Activated CD8-positive, alpha-beta memory T cell treated with anti-CD3 and anti-CD28 coated beads, Interleukin-2, amount 50 U/mL, for 4 hours (primary cell): ENCODE measurements at regions not wholly inside any gene's neighbourhood (a gene's known extent, or its start where the extent isn't known, plus 50 kb on each side); places are given as distances from the start of the nearest gene placed in this dataset.
"Not testable (repeated sequence)": the region's sequence is repeated elsewhere in the genome, so short reads cannot be mapped to it uniquely, and the experiment has no call there.

Source experiments
- DNase-seq: peaks from one replicate; pipeline ENCODE4 v3.0.0-alpha.2; 2020

- DNase-seq, result no peak
These were observed 101.5 kb upstream of the CDH5 start for GRCh38 chr16:66265048-66265415.

- no peak for DNase-seq
These were observed 102.0 kb upstream of the CDH5 start for GRCh38 chr16:66264311-66265047.

DNA sequence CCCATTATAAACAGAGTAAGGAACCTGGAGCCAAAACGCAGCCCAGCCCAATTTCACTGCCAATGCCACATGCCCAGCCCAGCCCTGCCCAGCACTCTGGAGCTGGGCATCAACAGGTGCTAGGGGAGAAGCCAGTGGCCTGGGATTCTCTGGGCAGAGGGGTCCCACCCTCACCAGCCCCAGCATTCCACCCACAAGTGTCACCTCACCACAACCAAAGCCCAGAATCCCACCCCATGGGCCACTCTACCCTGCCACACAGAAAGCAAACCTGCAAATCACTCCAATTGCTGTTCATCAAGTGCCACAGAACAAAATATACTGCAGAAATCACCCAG, 102.5 kb upstream of the CDH5 start:
- no peak for DNase-seq

DNA sequence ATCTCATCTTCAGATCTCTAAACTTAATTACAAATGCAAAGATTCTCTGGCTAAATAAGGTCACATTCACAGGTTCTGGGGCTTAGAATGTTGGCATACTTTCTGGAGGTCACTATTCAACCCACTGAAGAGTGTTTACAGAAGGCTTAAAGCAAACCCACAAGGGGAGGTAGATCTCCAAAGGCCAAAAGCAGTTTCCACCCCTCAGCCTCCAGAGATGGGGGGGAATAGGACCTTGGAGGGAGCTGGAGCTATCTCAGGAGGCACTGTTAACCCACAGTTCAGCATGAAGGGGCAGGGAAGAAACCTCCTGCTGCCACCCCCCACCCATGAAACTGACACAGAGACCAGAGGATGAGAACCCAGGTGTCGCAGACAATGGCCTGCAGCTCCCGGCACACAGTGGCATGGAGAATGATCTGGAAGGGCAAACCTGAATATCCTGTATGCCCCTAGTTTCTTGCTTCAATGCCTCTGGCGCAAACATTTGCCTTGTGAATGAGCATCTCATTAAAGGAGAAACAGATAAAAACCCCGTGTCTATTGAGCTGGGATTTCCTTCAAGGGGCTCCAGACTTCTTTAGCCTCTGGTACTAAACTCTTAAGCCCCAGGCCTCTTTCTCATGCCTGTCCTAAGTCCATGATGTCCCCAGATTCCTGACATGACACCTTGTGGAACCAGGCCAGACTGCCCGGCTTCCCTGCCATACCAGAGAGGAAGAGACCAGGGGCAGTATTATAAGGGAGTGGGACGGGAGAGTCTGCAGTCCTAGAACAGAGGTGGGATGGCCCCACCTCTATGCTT, 103.1 kb upstream of the CDH5 start:
- no peak for DNase-seq

DNA sequence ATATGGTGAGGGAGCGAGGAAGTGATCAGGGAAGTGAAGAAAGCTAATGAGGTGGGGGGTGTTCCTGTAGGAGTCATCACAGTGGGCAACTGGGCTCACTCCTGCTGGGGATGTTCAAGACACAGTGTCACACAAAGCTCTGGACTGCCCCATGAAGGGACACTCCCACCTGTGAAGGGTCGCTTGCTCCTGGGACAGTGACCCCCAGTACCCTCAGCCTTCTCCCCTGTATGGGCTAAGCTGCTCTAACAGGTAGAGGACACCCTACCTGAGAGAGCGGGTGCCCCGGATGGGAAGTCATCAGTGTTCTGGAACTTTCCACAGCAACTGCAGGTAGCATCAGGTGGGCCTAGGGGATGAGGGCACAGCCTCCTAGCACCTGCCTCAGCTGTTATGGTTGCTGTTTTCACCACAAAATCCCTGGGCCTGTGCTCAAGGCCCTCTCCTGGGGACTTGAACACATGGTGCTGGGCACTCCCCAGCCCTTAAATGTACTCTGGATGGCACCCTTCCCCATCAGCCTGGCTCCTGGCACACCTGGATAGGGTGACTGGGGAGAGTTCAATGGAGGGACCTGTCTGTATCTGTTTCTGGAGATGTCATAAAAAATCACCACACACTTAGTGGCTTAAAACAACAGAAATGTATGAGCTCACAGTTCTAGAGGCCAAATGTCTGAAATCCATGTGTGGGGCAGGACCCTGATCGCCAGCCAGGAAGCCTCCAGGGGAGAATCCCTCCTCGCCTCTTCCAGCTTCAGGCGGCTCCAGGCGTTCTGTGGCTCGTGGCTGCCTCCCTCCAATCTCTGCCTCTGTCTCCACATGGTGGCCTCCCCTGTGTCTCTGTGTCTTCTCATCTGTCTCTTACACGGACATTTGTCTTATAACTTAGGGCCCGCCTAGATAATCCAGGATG, 104.0 kb upstream of the CDH5 start:
- DNase-seq, result no peak

DNA sequence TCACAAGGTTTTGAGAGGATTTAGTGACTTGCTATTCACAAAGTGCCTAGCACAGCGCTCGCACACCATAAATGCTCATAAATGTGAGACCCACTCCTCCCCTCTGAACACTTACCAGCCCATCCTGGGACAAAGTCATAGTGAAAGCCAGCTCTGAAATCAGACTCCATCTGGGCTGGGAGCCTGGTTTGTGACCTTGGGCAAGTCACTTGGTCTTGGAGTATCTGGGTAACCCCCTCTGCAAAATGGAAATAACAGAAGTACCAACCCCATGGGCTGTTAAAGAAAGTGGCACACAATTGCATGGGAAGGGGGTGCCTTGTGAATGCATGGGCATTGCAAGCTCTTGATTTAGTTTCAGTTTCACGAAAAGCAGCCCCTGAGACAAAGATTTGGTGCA, 104.7 kb upstream of the CDH5 start:
- no peak for DNase-seq

GRCh38 chr16:66260522-66261254, 105.8 kb upstream of the CDH5 start:
- no peak for DNase-seq

DNA sequence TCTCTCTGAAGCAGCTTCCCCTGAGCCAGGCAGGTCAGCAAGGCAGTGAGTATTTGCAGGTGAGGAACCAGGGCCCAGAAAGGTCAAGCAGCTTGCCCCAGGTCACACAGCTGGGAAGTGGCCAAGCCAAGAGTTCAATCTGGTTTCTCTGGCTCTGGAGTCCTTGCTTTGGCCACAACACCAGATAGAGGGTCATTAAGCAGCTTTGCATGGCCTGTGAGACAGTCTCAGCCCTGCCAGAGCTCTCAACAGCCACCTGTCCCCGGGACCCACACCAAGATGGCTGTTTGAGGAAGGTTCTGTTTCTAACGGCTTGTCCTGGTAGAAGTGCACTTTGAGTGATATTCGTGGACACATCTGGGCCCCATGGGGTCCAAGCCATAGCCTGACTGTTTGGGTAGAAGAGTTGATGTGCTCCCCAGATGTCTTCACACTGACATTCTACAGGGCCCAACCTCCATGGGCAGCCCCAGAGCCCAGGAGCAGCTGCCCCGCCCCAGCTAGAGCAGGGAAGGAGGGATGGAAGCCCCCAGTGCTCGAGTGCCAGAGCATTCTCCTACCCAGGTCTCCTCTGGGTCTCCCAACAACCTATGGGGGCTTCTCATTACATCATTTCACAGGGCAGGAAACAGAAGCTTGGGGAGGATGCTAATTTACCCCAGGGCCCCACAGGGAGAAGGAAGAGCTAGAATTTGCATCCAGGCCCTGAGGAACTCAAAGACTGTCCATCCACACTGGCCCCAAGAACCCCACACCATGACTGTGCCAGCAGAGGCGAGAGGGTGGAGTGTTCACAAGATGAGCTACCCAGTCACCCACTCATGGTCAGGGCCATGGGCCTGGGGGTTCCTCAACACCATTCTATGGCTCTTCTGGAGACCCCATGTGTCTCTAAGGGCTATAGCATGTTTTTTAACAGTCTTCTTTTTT, 107.3 kb upstream of the CDH5 start:
- no peak for DNase-seq

DNA sequence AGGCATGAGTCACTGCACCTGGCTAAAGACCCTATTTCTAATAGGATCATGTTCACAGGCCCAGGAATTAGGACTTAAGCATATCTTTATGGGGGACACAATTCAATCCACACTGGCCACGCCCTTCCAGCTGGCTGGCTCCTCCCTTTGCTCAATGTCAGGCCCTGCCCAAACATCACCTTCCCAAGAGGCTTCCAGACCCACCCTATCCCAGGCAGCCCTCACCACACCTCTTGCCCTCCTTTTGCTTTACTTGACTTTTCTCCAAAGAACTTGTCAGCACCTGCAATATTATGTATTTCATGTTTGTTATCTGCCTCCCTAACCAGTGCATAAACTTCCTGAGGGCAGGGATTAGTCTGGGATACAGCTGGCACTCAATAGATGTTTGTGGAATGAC, 109.6 kb upstream of the CDH5 start:
- DNase-seq, result no peak

GRCh38 chr16:66255647-66256046, 110.8 kb upstream of the CDH5 start:
- DNase-seq, result no peak

- no peak for DNase-seq
These were observed 111.7 kb upstream of the CDH5 start for GRCh38 chr16:66254751-66255150.

- DNase-seq, result no peak
These were observed 112.4 kb upstream of the CDH5 start for GRCh38 chr16:66254106-66254505.

GRCh38 chr16:66251476-66252160, 114.9 kb upstream of the CDH5 start:
- DNase-seq, result no peak

DNA sequence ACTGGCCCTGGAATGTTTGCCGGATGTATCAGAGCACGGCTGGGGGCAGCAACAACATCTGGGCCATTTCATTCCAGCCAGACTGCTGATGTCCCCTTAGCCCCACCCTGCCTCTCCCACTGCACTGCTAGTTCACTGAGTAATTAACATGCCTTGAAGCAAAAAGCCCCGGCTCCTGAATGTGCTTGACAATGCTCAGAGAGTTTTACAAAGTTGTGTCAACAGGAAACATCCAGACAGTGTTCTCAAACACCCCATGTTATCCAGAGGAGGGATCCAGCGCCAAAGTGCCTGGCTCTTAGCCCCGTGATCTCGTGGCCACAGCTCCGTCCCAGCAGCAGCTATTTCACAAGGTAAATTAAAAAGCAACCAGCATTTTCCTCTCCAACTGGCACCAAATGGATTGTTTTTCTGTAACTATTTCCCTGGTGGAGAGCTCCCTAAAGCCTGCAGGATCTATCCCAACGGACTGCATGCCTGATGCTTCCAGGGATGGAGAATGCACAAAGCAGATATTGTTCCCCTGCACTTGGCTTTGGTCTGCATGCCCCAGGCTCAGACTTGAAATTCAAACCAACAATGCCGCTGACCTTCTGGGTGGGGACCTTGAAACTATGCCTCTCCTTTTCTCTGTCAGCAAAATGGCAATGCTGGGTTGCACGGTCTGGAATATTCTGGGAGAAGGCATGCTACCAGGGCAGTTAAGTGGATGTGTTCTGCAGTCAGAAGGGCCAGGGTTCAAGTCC, 115.6 kb upstream of the CDH5 start:
- no peak for DNase-seq

GRCh38 chr16:66247516-66248481, 118.7 kb upstream of the CDH5 start:
- no peak for DNase-seq

DNA sequence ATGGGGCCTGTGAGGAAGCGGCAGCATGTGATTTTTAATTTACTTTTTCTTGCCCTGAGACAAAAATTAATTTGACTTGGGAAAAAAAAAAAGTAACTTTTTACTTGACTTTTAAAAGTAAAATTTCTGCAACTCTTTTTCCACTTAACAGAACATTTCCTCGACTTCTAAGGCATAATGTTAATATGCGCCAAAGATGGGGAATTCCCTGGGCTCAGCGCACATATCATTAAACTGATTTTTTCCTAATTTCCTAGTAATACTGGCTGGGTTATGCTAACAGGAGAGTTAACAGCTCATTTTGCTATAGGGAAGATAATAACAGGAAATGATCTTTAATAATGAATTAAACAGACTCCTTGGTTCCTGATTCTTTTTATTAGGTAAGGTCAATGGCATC, 120.6 kb upstream of the CDH5 start:
- DNase-seq, result no peak

DNA sequence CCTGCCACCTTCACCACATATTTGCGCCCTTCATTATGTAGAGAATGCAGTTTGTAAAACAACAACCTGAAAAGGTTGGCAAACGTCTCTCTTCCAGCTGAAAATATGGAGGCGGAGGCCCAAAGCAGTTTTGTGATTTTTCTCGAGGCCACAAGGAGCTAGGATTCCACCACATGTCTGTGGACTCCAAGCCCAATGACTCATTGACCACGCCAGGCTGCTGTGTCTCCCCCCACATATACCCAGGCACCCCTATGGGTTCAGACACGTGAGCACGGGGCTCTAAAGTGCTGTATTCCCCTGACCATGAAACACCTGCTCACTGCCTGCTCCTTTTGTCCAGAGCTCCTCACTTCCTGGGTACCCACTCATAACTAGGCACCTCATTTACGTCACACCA, 121.4 kb upstream of the CDH5 start:
- no peak for DNase-seq

- DNase-seq, result no peak
These were observed 123.8 kb upstream of the CDH5 start for GRCh38 chr16:66242672-66243071.

- not testable (repeated sequence) for DNase-seq
These were observed 124.3 kb upstream of the CDH5 start for GRCh38 chr16:66242206-66242605.
